ENCODE measurements at regions not wholly inside any gene's neighbourhood (a gene's known extent, or its start where the extent isn't known, plus 50 kb on each side); places are given as distances from the start of the nearest gene placed in this dataset.
"Not testable (repeated sequence)": the region's sequence is repeated elsewhere in the genome, so short reads cannot be mapped to it uniquely, and the experiment has no call there.

DNA sequence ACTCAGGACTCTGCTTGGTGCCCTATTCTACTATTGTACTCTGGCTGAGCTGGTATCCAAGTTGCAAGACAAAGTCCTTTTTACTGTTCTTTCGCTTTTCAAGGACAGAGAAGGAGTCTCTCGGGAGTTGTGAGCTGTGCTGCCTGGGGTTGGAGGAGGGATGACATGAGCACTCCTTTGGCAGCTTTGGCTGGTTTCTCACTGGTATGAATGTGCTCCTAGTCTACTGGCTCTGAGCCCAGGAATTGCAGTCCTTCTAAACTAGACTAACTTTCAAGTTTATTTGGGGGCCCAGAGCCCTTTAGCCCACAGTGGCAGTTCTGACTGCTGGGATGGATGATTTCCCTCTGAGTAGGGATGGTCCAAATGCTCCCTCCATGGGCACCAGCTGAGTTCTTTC is 997.1 kb downstream of the RAB28 start:
- TF ChIP-seq CTCF (IDR thresholded peaks at IDR 0.05; ENCODE audit: low read depth, low read length, missing control alignments), result no peak
- DNase-seq (ENCODE audit: low read depth), result no peak
- in situ Hi-C loops (cut with HindIII; ENCODE audit: low sequenced_read_pairs), result no loop called here

GRCh38 chr4:12472087-12472486 is 1012.1 kb downstream of the RAB28 start:
- DNase-seq (ENCODE audit: low read depth), result no peak
- H3K4me3 ChIP-seq (ENCODE audit: low read depth, low read length), result no peak overlapping the region
- no peak for TF ChIP-seq CTCF (IDR thresholded peaks at IDR 0.05; ENCODE audit: low read depth, low read length, missing control alignments)
- in situ Hi-C loops (cut with HindIII; ENCODE audit: low sequenced_read_pairs), result no loop called here

More for the DNA sequence above, 997.1 kb downstream of the RAB28 start:
- H3K4me3 ChIP-seq (ENCODE audit: low read depth, low read length), result no peak overlapping the region

DNA sequence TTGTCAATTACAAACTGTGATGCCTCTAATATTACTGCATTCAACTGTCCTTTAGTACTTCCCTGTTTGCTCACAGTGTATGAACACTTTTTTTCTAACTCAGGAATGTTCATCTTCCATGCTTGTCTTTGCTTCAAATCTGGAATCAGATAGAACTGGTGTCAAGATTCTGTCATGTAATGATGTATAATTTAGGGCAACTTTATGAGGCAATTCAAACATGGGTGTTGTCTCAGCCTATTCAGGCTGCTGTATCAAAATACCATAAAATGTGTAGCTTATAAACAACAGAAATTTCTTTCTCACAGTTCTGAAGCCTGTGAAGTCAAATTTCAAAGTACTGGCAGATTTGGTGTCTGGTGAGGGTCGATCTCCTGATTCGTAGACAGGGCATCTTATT is 1012.9 kb downstream of the RAB28 start:
- in situ Hi-C loops (cut with HindIII; ENCODE audit: low sequenced_read_pairs), result no loop called here
- no peak overlapping the region for H3K4me3 ChIP-seq (ENCODE audit: low read depth, low read length)
- no peak for DNase-seq (ENCODE audit: low read depth)
- TF ChIP-seq CTCF (IDR thresholded peaks at IDR 0.05; ENCODE audit: low read depth, low read length, missing control alignments), result no peak

GRCh38 chr4:12461576-12461975 is 1022.6 kb downstream of the RAB28 start:
- in situ Hi-C loops (cut with HindIII; ENCODE audit: low sequenced_read_pairs); DNase-seq (ENCODE audit: low read depth); H3K4me3 ChIP-seq (ENCODE audit: low read depth, low read length): not testable (repeated sequence)

GRCh38 chr4:12459126-12459525 is 1025.0 kb downstream of the RAB28 start:
- DNase-seq (ENCODE audit: low read depth), result no peak
- in situ Hi-C loops (cut with HindIII; ENCODE audit: low sequenced_read_pairs), result no loop called here
- no peak for TF ChIP-seq CTCF (IDR thresholded peaks at IDR 0.05; ENCODE audit: low read depth, low read length, missing control alignments)

GRCh38 chr4:12458621-12459020 is 1025.5 kb downstream of the RAB28 start:
- TF ChIP-seq CTCF (IDR thresholded peaks at IDR 0.05; ENCODE audit: low read depth, low read length, missing control alignments), result no peak
- in situ Hi-C loops (cut with HindIII; ENCODE audit: low sequenced_read_pairs), result no loop called here
- DNase-seq (ENCODE audit: low read depth), result no peak
- no peak overlapping the region for H3K4me3 ChIP-seq (ENCODE audit: low read depth, low read length)

More at GRCh38 chr4:12459126-12459525, 1025.0 kb downstream of the RAB28 start:
- H3K4me3 ChIP-seq (ENCODE audit: low read depth, low read length), result no peak overlapping the region

- no peak for DNase-seq (ENCODE audit: low read depth)
- in situ Hi-C loops (cut with HindIII; ENCODE audit: low sequenced_read_pairs), result no loop called here
- H3K4me3 ChIP-seq (ENCODE audit: low read depth, low read length), result no peak overlapping the region
- no peak for TF ChIP-seq CTCF (IDR thresholded peaks at IDR 0.05; ENCODE audit: low read depth, low read length, missing control alignments)
Observed at GRCh38 chr4:12452291-12452690, 1023.6 kb upstream of the HS3ST1 start.
